ENCODE measurements at regions not wholly inside any gene's neighbourhood (a gene's known extent, or its start where the extent isn't known, plus 50 kb on each side); places are given as distances from the start of the nearest gene placed in this dataset.

DNA sequence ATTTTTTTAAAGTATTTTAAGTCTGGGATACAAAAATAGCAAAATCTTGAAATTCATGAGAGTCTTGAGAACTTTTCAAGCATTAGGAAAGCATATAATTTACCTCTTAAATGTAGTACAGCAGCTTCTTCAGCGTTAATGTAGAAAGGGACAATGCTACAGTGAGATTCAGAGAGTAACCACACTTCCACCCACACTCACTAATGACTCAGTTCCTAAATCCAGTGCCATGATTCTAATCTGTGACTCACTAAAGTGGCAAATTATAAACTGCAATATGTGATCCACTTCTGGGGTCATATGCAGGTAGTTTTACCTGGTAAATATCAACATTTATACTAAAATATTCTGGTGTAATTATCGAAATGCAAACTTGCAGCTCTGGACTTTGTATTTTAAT is 434.5 kb upstream of the TUSC1 start:
- Mint-ChIP-seq H3K4me1 (no peaks in the 10 kb centered on the region), H3K4me3 (no peak overlapping the region), H3K36me3 (peaks cover 14% of the 10 kb centered on the region), H3K27me3 (ENCODE audit: low read depth in 2 of 2) (no peaks in the 10 kb centered on the region), H3K27ac (no peak overlapping the region), H3K9me3 (peaks cover 12 to 24% of the 10 kb centered on the region in 2 donors)
- Histone ChIP-seq H3K36me3 (ENCODE audit: control insufficient read depth, insufficient read depth, low read length) (no peaks in the 10 kb centered on the region), H3K4me1 (ENCODE audit: control insufficient read depth, insufficient read depth, low read length) (no peaks in the 10 kb centered on the region), H3K27ac (ENCODE audit: low read length) (no peak overlapping the region), H3K9me3 (ENCODE audit: control insufficient read depth, insufficient read depth, low read length) (peaks cover 6% of the 10 kb centered on the region), H3K4me3 (ENCODE audit: low read length) (no peak overlapping the region), H3K27me3 (ENCODE audit: control insufficient read depth, insufficient read depth, low read length) (no peaks in the 10 kb centered on the region)
- DNase-seq = no peak
- TF ChIP-seq, protein P1, sequence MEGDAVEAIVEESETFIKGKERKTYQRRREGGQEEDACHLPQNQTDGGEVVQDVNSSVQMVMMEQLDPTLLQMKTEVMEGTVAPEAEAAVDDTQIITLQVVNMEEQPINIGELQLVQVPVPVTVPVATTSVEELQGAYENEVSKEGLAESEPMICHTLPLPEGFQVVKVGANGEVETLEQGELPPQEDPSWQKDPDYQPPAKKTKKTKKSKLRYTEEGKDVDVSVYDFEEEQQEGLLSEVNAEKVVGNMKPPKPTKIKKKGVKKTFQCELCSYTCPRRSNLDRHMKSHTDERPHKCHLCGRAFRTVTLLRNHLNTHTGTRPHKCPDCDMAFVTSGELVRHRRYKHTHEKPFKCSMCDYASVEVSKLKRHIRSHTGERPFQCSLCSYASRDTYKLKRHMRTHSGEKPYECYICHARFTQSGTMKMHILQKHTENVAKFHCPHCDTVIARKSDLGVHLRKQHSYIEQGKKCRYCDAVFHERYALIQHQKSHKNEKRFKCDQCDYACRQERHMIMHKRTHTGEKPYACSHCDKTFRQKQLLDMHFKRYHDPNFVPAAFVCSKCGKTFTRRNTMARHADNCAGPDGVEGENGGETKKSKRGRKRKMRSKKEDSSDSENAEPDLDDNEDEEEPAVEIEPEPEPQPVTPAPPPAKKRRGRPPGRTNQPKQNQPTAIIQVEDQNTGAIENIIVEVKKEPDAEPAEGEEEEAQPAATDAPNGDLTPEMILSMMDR (IDR thresholded peaks at IDR 0.05) = no peak
- intact Hi-C loops (cut with micrococcal nuclease) = no loop called here
- ATAC-seq = no peak
- 71% methylated on average over 1 of the region's 2 CpGs for WGBS (ENCODE audit: insufficient coverage)

GRCh38 chr9:26086396-26086795 is 408.2 kb upstream of the TUSC1 start:
- no peaks in the 10 kb centered on the region for H3K27me3 Mint-ChIP-seq (ENCODE audit: low read depth in 2 of 2)
- H3K4me1 ChIP-seq (ENCODE audit: control insufficient read depth, insufficient read depth, low read length) = no peaks in the 10 kb centered on the region
- 55% methylated on average over 1 of the region's 1 CpG for WGBS (ENCODE audit: insufficient coverage)
- H3K36me3 Mint-ChIP-seq = no peaks in the 10 kb centered on the region
- H3K4me1 Mint-ChIP-seq = no peaks in the 10 kb centered on the region
- no peaks in the 10 kb centered on the region for H3K9me3 ChIP-seq (ENCODE audit: control insufficient read depth, insufficient read depth, low read length)
- H3K4me3 ChIP-seq (ENCODE audit: low read length) = no peak overlapping the region
- no peak for ATAC-seq
- no peak overlapping the region for H3K27ac ChIP-seq (ENCODE audit: low read length)
- H3K27ac Mint-ChIP-seq = no peak overlapping the region
- no peak for DNase-seq
- intact Hi-C loops (cut with micrococcal nuclease) = no loop called here
- H3K9me3 Mint-ChIP-seq = peaks cover 12 to 22% of the 10 kb centered on the region in 2 donors
- TF ChIP-seq, protein P1 (IDR thresholded peaks at IDR 0.05) = no peak
- no peaks in the 10 kb centered on the region for H3K27me3 ChIP-seq (ENCODE audit: control insufficient read depth, insufficient read depth, low read length)
- no peaks in the 10 kb centered on the region for H3K36me3 ChIP-seq (ENCODE audit: control insufficient read depth, insufficient read depth, low read length)
- H3K4me3 Mint-ChIP-seq = no peak overlapping the region

DNA sequence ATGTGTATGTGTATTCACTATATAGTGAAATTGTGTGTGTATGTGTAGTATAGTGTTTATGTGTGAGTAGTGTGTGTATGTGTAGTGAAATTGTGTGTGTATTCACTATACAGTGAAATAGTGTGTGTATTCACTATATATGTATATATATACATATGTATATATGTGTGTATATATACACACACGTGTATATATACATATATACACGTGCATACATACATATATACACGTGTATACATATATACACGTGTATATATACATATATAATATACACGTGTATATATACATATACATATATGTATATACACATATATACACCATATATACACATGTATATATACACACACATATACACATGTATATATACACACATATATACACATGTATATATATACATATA is 403.6 kb upstream of the TUSC1 start:
- H3K36me3 Mint-ChIP-seq = peaks cover 4% of the 10 kb centered on the region
- H3K27ac ChIP-seq (ENCODE audit: low read length) = no peak overlapping the region
- H3K9me3 ChIP-seq (ENCODE audit: control insufficient read depth, insufficient read depth, low read length) = peaks cover 15% of the 10 kb centered on the region
- H3K27ac Mint-ChIP-seq = no peak overlapping the region
- intact Hi-C loops (cut with micrococcal nuclease) = no loop called here
- H3K4me1 ChIP-seq (ENCODE audit: control insufficient read depth, insufficient read depth, low read length) = no peaks in the 10 kb centered on the region
- no peak for DNase-seq
- no peak overlapping the region for H3K4me3 ChIP-seq (ENCODE audit: low read length)
- H3K9me3 Mint-ChIP-seq = peaks cover 16 to 20% of the 10 kb centered on the region in 2 donors
- no peak for ATAC-seq
- WGBS (ENCODE audit: insufficient coverage) = no CpG with 5 or more reads among the region's 5 CpGs
- no peaks in the 10 kb centered on the region for H3K4me1 Mint-ChIP-seq
- no peaks in the 10 kb centered on the region for H3K27me3 Mint-ChIP-seq (ENCODE audit: low read depth in 2 of 2)
- H3K27me3 ChIP-seq (ENCODE audit: control insufficient read depth, insufficient read depth, low read length) = no peaks in the 10 kb centered on the region
- TF ChIP-seq, protein P1 (IDR thresholded peaks at IDR 0.05) = no peak
- no peak overlapping the region for H3K4me3 Mint-ChIP-seq
- no peaks in the 10 kb centered on the region for H3K36me3 ChIP-seq (ENCODE audit: control insufficient read depth, insufficient read depth, low read length)

DNA sequence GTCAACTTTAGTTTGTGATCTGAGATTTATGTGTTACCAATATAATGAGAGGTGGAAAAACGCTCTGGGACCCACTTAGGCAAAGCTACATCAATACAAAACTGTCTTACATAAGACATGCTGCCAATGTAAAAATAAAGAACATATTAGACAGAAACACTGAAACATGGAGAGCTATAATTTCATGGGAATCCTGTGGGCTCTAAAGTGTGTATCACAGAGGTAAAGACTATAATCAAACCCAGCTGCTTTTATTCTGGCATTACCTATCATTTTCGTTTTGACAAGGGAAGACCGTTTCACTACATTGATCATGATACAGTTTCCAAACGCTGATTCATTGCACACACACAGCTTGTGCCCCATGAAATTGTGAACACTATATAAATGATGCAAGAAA is 400.5 kb upstream of the TUSC1 start:
- no peak for DNase-seq
- Mint-ChIP-seq H3K4me1 (no peaks in the 10 kb centered on the region), H3K4me3 (no peak overlapping the region), H3K36me3 (peaks cover 10% of the 10 kb centered on the region), H3K27ac (no peak overlapping the region), H3K27me3 (ENCODE audit: low read depth in 2 of 2) (no peaks in the 10 kb centered on the region), H3K9me3 (peaks cover 19 to 42% of the 10 kb centered on the region in 2 donors)
- TF ChIP-seq, protein P1 (IDR thresholded peaks at IDR 0.05) = no peak
- H3K4me3 ChIP-seq (ENCODE audit: low read length) = no peak overlapping the region
- H3K36me3 ChIP-seq (ENCODE audit: control insufficient read depth, insufficient read depth, low read length) = no peaks in the 10 kb centered on the region
- no peaks in the 10 kb centered on the region for H3K4me1 ChIP-seq (ENCODE audit: control insufficient read depth, insufficient read depth, low read length)
- no peak overlapping the region for H3K27ac ChIP-seq (ENCODE audit: low read length)
- 74% methylated on average over 3 of the region's 4 CpGs for WGBS (ENCODE audit: insufficient coverage)
- peaks cover 15% of the 10 kb centered on the region for H3K9me3 ChIP-seq (ENCODE audit: control insufficient read depth, insufficient read depth, low read length)
- intact Hi-C loops (cut with micrococcal nuclease) = no loop called here
- ATAC-seq = no peak
- no peaks in the 10 kb centered on the region for H3K27me3 ChIP-seq (ENCODE audit: control insufficient read depth, insufficient read depth, low read length)

Measured in natural killer cell (primary cell).